IgD-negative memory B cell (primary cell): ENCODE measurements at regions not wholly inside any gene's neighbourhood (a gene's known extent, or its start where the extent isn't known, plus 50 kb on each side); places are given as distances from the start of the nearest gene placed in this dataset.

Source experiments
- H3K27ac Mint-ChIP-seq, 3 donors: one replicate each; pipeline ENCODE4 v1.8.0; 2020 to 2022; ENCODE audit warnings: mild to moderate bottlenecking in 3 of 3, mixed read lengths in 3 of 3, moderate library complexity in 1 of 3
- H3K27me3 Mint-ChIP-seq: one replicate; pipeline ENCODE4 v1.8.0; 2021; ENCODE audit warnings: mixed read lengths
- H3K36me3 Mint-ChIP-seq: one replicate; pipeline ENCODE4 v1.8.0; 2020; ENCODE audit warnings: mild to moderate bottlenecking, mixed read lengths
- H3K4me1 Mint-ChIP-seq, 3 donors: one replicate each; pipeline ENCODE4 v1.8.0; 2020 to 2022; ENCODE audit warnings: mixed read lengths in 3 of 3, mild to moderate bottlenecking in 1 of 3
- H3K4me3 Mint-ChIP-seq, 4 donors: one replicate each; pipeline ENCODE4 v1.8.0; 2020 to 2022; ENCODE audit warnings: mild to moderate bottlenecking in 4 of 4, mixed read lengths in 4 of 4, moderate library complexity in 3 of 4
- H3K9me3 Mint-ChIP-seq, 3 donors: one replicate each; pipeline ENCODE4 v1.8.0; 2020 to 2021; ENCODE audit warnings: mixed read lengths in 3 of 3, mild to moderate bottlenecking in 1 of 3

GRCh38 chr11:26065944-26066343, 266.0 kb upstream of the ANO3 start:
- Mint-ChIP-seq H3K4me3 (no peak overlapping the region), H3K27ac (no peak overlapping the region), H3K27me3 (no peaks in the 10 kb centered on the region), H3K36me3 (peaks cover 1% of the 10 kb centered on the region), H3K9me3 (peaks cover 0 to 5% (median 1%) of the 10 kb centered on the region in 3 donors), H3K4me1 (peaks cover 0 to 16% (median 14%) of the 10 kb centered on the region in 3 donors)

- peaks cover 1% of the 10 kb centered on the region for H3K36me3 Mint-ChIP-seq
- H3K27ac Mint-ChIP-seq, result no peak overlapping the region
- H3K27me3 Mint-ChIP-seq, result no peaks in the 10 kb centered on the region
- peaks cover 0 to 5% (median 1%) of the 10 kb centered on the region in 3 donors for H3K9me3 Mint-ChIP-seq
- H3K4me3 Mint-ChIP-seq, result no peak overlapping the region
- no peaks in the 10 kb centered on the region for H3K4me1 Mint-ChIP-seq
These were observed 261.1 kb upstream of the ANO3 start for GRCh38 chr11:26070714-26071380.

GRCh38 chr11:26072614-26073153, 259.2 kb upstream of the ANO3 start:
- H3K36me3 Mint-ChIP-seq, result no peaks in the 10 kb centered on the region
- H3K27ac Mint-ChIP-seq, result no peak overlapping the region
- peaks cover 1% of the 10 kb centered on the region for H3K27me3 Mint-ChIP-seq
- no peak overlapping the region for H3K4me3 Mint-ChIP-seq
- H3K9me3 Mint-ChIP-seq, result peaks cover 0 to 5% (median 0%) of the 10 kb centered on the region in 3 donors
- no peaks in the 10 kb centered on the region for H3K4me1 Mint-ChIP-seq

- no peak overlapping the region for H3K4me3 Mint-ChIP-seq
- H3K36me3 Mint-ChIP-seq, result no peaks in the 10 kb centered on the region
- peaks cover 1% of the 10 kb centered on the region for H3K27me3 Mint-ChIP-seq
- H3K27ac Mint-ChIP-seq, result no peak overlapping the region
- peaks cover 0 to 4% (median 0%) of the 10 kb centered on the region in 3 donors for H3K9me3 Mint-ChIP-seq
- peaks cover 0 to 2% (median 0%) of the 10 kb centered on the region in 3 donors for H3K4me1 Mint-ChIP-seq
These were observed 258.3 kb upstream of the ANO3 start for GRCh38 chr11:26073646-26074045.

- Mint-ChIP-seq H3K9me3 (no peaks in the 10 kb centered on the region), H3K4me3 (no peak overlapping the region), H3K27me3 (peaks cover 1% of the 10 kb centered on the region), H3K36me3 (no peaks in the 10 kb centered on the region), H3K4me1 (peaks cover 0 to 2% (median 0%) of the 10 kb centered on the region in 3 donors), H3K27ac (no peak overlapping the region)
These were observed 255.5 kb upstream of the ANO3 start for GRCh38 chr11:26076233-26076990.

GRCh38 chr11:26078231-26078821, 253.6 kb upstream of the ANO3 start:
- Mint-ChIP-seq H3K4me1 (peaks cover 0 to 2% (median 0%) of the 10 kb centered on the region in 3 donors), H3K36me3 (no peaks in the 10 kb centered on the region), H3K9me3 (peaks cover 0 to 5% (median 0%) of the 10 kb centered on the region in 3 donors), H3K27me3 (peaks cover 1% of the 10 kb centered on the region), H3K27ac (no peak overlapping the region), H3K4me3 (no peak overlapping the region)

GRCh38 chr11:26084313-26084712, 247.6 kb upstream of the ANO3 start:
- H3K27ac Mint-ChIP-seq, result no peak overlapping the region
- H3K4me1 Mint-ChIP-seq, result peaks cover 9 to 20% (median 18%) of the 10 kb centered on the region in 3 donors
- no peaks in the 10 kb centered on the region for H3K27me3 Mint-ChIP-seq
- H3K4me3 Mint-ChIP-seq, result no peak overlapping the region
- H3K36me3 Mint-ChIP-seq, result no peaks in the 10 kb centered on the region
- peaks cover 3 to 8% (median 7%) of the 10 kb centered on the region in 3 donors for H3K9me3 Mint-ChIP-seq

GRCh38 chr11:26086028-26086427, 245.9 kb upstream of the ANO3 start:
- H3K4me3 Mint-ChIP-seq, result no peak overlapping the region
- H3K27ac Mint-ChIP-seq, result no peak overlapping the region
- H3K27me3 Mint-ChIP-seq, result no peaks in the 10 kb centered on the region
- peaks cover 3 to 8% (median 7%) of the 10 kb centered on the region in 3 donors for H3K9me3 Mint-ChIP-seq
- H3K36me3 Mint-ChIP-seq, result no peaks in the 10 kb centered on the region
- peaks cover 9 to 20% (median 18%) of the 10 kb centered on the region in 3 donors for H3K4me1 Mint-ChIP-seq

- H3K9me3 Mint-ChIP-seq, result peaks cover 3 to 7% (median 6%) of the 10 kb centered on the region in 3 donors
- H3K4me1 Mint-ChIP-seq, result peaks cover 9 to 20% (median 18%) of the 10 kb centered on the region in 3 donors
- H3K4me3 Mint-ChIP-seq, result peak overlapping the region; percentile 22 to 83 (median 66)
- H3K27ac Mint-ChIP-seq, result peak overlapping the region; percentile 74 to 94 (median 82)
- no peaks in the 10 kb centered on the region for H3K36me3 Mint-ChIP-seq
- no peaks in the 10 kb centered on the region for H3K27me3 Mint-ChIP-seq
These were observed 244.6 kb upstream of the ANO3 start for GRCh38 chr11:26087120-26087935.

GRCh38 chr11:26088391-26088790, 243.5 kb upstream of the ANO3 start:
- Mint-ChIP-seq H3K27me3 (no peaks in the 10 kb centered on the region), H3K9me3 (peaks cover 2 to 7% (median 3%) of the 10 kb centered on the region in 3 donors), H3K4me1 (peaks cover 9 to 20% (median 18%) of the 10 kb centered on the region in 3 donors), H3K4me3 (no peak overlapping the region), H3K36me3 (peaks cover under 1% of the 10 kb centered on the region), H3K27ac (no peak overlapping the region)

GRCh38 chr11:26090651-26091050, 241.3 kb upstream of the ANO3 start:
- H3K9me3 Mint-ChIP-seq, result peaks cover 0 to 2% (median 0%) of the 10 kb centered on the region in 3 donors
- peaks cover 3% of the 10 kb centered on the region for H3K36me3 Mint-ChIP-seq
- H3K27me3 Mint-ChIP-seq, result no peaks in the 10 kb centered on the region
- H3K4me1 Mint-ChIP-seq, result peaks cover 9 to 20% (median 17%) of the 10 kb centered on the region in 3 donors
- no peak overlapping the region for H3K4me3 Mint-ChIP-seq
- no peak overlapping the region for H3K27ac Mint-ChIP-seq

GRCh38 chr11:26093206-26093605, 238.7 kb upstream of the ANO3 start:
- H3K27ac Mint-ChIP-seq, result no peak overlapping the region
- H3K4me3 Mint-ChIP-seq, result no peak overlapping the region
- no peaks in the 10 kb centered on the region for H3K4me1 Mint-ChIP-seq
- no peaks in the 10 kb centered on the region for H3K9me3 Mint-ChIP-seq
- H3K36me3 Mint-ChIP-seq, result peaks cover 3% of the 10 kb centered on the region
- H3K27me3 Mint-ChIP-seq, result no peaks in the 10 kb centered on the region

- Mint-ChIP-seq H3K9me3 (no peaks in the 10 kb centered on the region), H3K36me3 (peaks cover 3% of the 10 kb centered on the region)
These were observed 236.6 kb upstream of the ANO3 start for GRCh38 chr11:26095340-26095739.

GRCh38 chr11:26096451-26096850, 235.5 kb upstream of the ANO3 start:
- no peak overlapping the region for H3K4me3 Mint-ChIP-seq
- H3K27ac Mint-ChIP-seq, result no peak overlapping the region
- H3K4me1 Mint-ChIP-seq, result peaks cover 0 to 6% (median 0%) of the 10 kb centered on the region in 3 donors
- H3K36me3 Mint-ChIP-seq, result peaks cover 3% of the 10 kb centered on the region
- H3K27me3 Mint-ChIP-seq, result no peaks in the 10 kb centered on the region
- no peaks in the 10 kb centered on the region for H3K9me3 Mint-ChIP-seq

More at GRCh38 chr11:26095340-26095739, 236.6 kb upstream of the ANO3 start:
- no peak overlapping the region for H3K4me3 Mint-ChIP-seq
- no peaks in the 10 kb centered on the region for H3K27me3 Mint-ChIP-seq
- H3K27ac Mint-ChIP-seq, result no peak overlapping the region
- H3K4me1 Mint-ChIP-seq, result peaks cover 0 to 6% (median 0%) of the 10 kb centered on the region in 3 donors
